ENCODE measurements at regions not wholly inside any gene's neighbourhood (a gene's known extent, or its start where the extent isn't known, plus 50 kb on each side); places are given as distances from the start of the nearest gene placed in this dataset.

GRCh38 chr4:57403591-57403990, 293.4 kb upstream of the IGFBP7 start:
- no peak for TF ChIP-seq CTCF (IDR thresholded peaks at IDR 0.05; ENCODE audit: low read depth, low read length)

GRCh38 chr4:57401586-57401985, 291.4 kb upstream of the IGFBP7 start:
- H3K4me3 ChIP-seq (ENCODE audit: low read depth, low read length) = no peak overlapping the region
- TF ChIP-seq CTCF (IDR thresholded peaks at IDR 0.05; ENCODE audit: low read depth, low read length) = no peak

More at GRCh38 chr4:57403591-57403990, 293.4 kb upstream of the IGFBP7 start:
- H3K4me3 ChIP-seq (ENCODE audit: low read depth, low read length) = no peak overlapping the region

- no peak for TF ChIP-seq CTCF (IDR thresholded peaks at IDR 0.05; ENCODE audit: low read depth, low read length)
- H3K4me3 ChIP-seq (ENCODE audit: low read depth, low read length) = no peak overlapping the region
Observed at GRCh38 chr4:57378766-57379165, 268.6 kb upstream of the IGFBP7 start.

- no peak overlapping the region for H3K4me3 ChIP-seq (ENCODE audit: low read depth, low read length)
- TF ChIP-seq CTCF (IDR thresholded peaks at IDR 0.05; ENCODE audit: low read depth, low read length) = no peak
Observed at GRCh38 chr4:57374866-57375595, 264.8 kb upstream of the IGFBP7 start.

- no peak for TF ChIP-seq CTCF (IDR thresholded peaks at IDR 0.05; ENCODE audit: low read depth, low read length)
- no peak overlapping the region for H3K4me3 ChIP-seq (ENCODE audit: low read depth, low read length)
Observed at GRCh38 chr4:57373991-57374390, 263.8 kb upstream of the IGFBP7 start.

GRCh38 chr4:57371671-57372070, 261.5 kb upstream of the IGFBP7 start:
- no peak for TF ChIP-seq CTCF (IDR thresholded peaks at IDR 0.05; ENCODE audit: low read depth, low read length)
- no peak overlapping the region for H3K4me3 ChIP-seq (ENCODE audit: low read depth, low read length)

GRCh38 chr4:57370691-57371090, 260.5 kb upstream of the IGFBP7 start:
- TF ChIP-seq CTCF (IDR thresholded peaks at IDR 0.05; ENCODE audit: low read depth, low read length) = no peak
- no peak overlapping the region for H3K4me3 ChIP-seq (ENCODE audit: low read depth, low read length)

All from WI38 (cell line).